HCT116 (cell line): ENCODE measurements at regions not wholly inside any gene's neighbourhood (a gene's known extent, or its start where the extent isn't known, plus 50 kb on each side); places are given as distances from the start of the nearest gene placed in this dataset.
"Not testable (repeated sequence)": the region's sequence is repeated elsewhere in the genome, so short reads cannot be mapped to it uniquely, and the experiment has no call there.

Source experiments
- CTCF ChIP-seq, 3 experiments: fragments of 200-600 bp in 1 of 3; sonication (generic) in 1 of 3; IDR thresholded peaks in 2 of 3; conservative IDR thresholded peaks in 1 of 3; 2 replicates each; pipeline ENCODE4 v1.5.1; 2012 to 2017; ENCODE audit warnings: low read depth in 2 of 3, low read length in 2 of 3, antibody characterized with exemption in 1 of 3, borderline replicate concordance in 1 of 3, control low read depth in 1 of 3, mild to moderate bottlenecking in 1 of 3, mixed read lengths in 1 of 3, mixed run types in 1 of 3, moderate library complexity in 1 of 3; ENCODE audit not compliant: insufficient read depth in 1 of 3
- EZH2 ChIP-seq: fragments of 200-600 bp; sonication (generic); IDR thresholded peaks from 2 replicates; pipeline ENCODE4 v1.6.1; 2017; ENCODE audit warnings: antibody characterized with exemption, mixed run types
- EZH2phosphoT487 ChIP-seq: fragments of 200-600 bp; IDR thresholded peaks from 2 replicates; pipeline ENCODE4 v1.6.1; 2018; ENCODE audit warnings: antibody characterized with exemption, borderline replicate concordance
- POLR2A ChIP-seq: IDR thresholded peaks from 2 replicates; pipeline ENCODE4 v1.7.0; 2011; ENCODE audit warnings: borderline replicate concordance; ENCODE audit not compliant: insufficient read depth, insufficient read length; ENCODE audit errors: extremely low read depth
- POLR2AphosphoS5 ChIP-seq: IDR thresholded peaks from 2 replicates; pipeline ENCODE4 v1.6.1; 2011; ENCODE audit warnings: mild to moderate bottlenecking, low read depth, low read length, moderate library complexity
- RAD21 ChIP-seq: IDR thresholded peaks from 2 replicates; pipeline ENCODE4 v1.6.1; 2012; ENCODE audit warnings: low read depth, mild to moderate bottlenecking
- REST ChIP-seq: IDR thresholded peaks from 2 replicates; pipeline ENCODE4 v1.6.1; 2012; ENCODE audit warnings: low read depth
- TCF7L2 ChIP-seq: IDR thresholded peaks from 2 replicates; pipeline ENCODE4 v1.7.0; 2011; ENCODE audit warnings: borderline replicate concordance, inconsistent platforms; ENCODE audit not compliant: insufficient read depth, insufficient read length; ENCODE audit errors: extremely low read depth
- ZNF274 ChIP-seq: fragments of 200-500 bp; sonication (Bioruptor generic); IDR thresholded peaks from 2 replicates; pipeline ENCODE4 v1.6.1; 2014; ENCODE audit warnings: mild to moderate bottlenecking, low read depth, low read length, inconsistent platforms
- TF ChIP-seq, protein P1 (sequence below): IDR thresholded peaks from 2 replicates; pipeline ENCODE4 v1.6.1; 2012

DNA sequence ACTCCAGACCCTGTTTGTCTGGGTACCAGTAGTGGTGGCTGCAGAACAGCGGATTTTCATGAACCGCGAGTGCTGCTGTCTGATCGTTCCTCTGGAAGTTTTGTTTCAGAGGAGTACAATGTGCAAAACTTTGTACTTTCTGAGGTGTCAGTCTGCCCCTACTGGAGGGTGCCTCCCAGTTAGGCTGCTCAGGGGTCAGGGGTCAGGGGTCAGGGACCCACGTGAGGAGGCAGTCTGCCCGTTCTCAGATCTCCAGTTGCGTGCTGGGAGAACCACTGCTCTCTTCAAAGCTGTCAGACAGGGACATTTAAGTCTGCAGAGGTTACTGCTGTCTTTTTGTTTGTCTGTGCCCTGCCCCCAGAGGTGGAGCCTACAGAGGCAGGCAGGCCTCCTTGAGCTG lies 84.9 kb downstream of the POU4F1 start:
- TF ChIP-seq ZNF274; CTCF (IDR thresholded peaks at IDR 0.05 in 2 of 3, conservative IDR thresholded peaks at IDR 0.05 in 1 of 3; ENCODE audit: borderline replicate concordance in 1 of 3, insufficient read depth in 1 of 3, low read depth in 2 of 3, low read length in 2 of 3); EZH2phosphoT487; RAD21; POLR2A; REST; POLR2AphosphoS5; EZH2; TCF7L2: not testable (repeated sequence)
- TF ChIP-seq, protein P1, sequence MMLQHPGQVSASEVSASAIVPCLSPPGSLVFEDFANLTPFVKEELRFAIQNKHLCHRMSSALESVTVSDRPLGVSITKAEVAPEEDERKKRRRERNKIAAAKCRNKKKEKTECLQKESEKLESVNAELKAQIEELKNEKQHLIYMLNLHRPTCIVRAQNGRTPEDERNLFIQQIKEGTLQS = not testable (repeated sequence)
